ENCODE measurements at regions not wholly inside any gene's neighbourhood (a gene's known extent, or its start where the extent isn't known, plus 50 kb on each side); places are given as distances from the start of the nearest gene placed in this dataset.
A peak's percentile ranks its signal among the peaks of the same experiment; 100 is the strongest.

DNA sequence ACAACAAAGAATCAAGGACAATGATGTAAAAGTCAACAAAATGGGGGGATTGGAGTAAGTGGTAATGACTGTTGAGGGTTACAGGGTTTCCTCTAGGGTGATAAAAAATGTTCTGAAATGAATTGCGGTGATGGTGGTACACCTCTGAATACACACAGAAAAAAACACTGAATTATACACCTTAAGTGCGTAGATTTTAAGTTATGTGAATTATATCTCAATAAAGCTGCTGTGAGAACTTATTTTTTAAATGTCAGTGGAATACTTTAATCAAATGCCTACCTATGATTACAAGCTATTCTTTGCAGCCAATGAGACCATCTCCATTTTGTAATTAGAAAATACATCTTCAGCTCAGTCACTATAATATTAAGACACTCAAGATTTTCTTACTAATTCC lies 53.5 kb downstream of the ZNF608 start:
- H3K9me3 ChIP-seq: no peaks in the 10 kb centered on the region
- no peak overlapping the region for H3K27ac ChIP-seq
- intact Hi-C loops (cut with DNase I): no loop called here
- ATAC-seq (no peak), DNase-seq (no peak), FAIRE-seq (peak; percentile 64)
- H3K36me3 ChIP-seq: no peaks in the 10 kb centered on the region
- peaks cover 0 to 20% (median 12%) of the 10 kb centered on the region in 3 donors for H3K4me1 ChIP-seq
- TF ChIP-seq, protein P1, sequence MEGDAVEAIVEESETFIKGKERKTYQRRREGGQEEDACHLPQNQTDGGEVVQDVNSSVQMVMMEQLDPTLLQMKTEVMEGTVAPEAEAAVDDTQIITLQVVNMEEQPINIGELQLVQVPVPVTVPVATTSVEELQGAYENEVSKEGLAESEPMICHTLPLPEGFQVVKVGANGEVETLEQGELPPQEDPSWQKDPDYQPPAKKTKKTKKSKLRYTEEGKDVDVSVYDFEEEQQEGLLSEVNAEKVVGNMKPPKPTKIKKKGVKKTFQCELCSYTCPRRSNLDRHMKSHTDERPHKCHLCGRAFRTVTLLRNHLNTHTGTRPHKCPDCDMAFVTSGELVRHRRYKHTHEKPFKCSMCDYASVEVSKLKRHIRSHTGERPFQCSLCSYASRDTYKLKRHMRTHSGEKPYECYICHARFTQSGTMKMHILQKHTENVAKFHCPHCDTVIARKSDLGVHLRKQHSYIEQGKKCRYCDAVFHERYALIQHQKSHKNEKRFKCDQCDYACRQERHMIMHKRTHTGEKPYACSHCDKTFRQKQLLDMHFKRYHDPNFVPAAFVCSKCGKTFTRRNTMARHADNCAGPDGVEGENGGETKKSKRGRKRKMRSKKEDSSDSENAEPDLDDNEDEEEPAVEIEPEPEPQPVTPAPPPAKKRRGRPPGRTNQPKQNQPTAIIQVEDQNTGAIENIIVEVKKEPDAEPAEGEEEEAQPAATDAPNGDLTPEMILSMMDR (IDR thresholded peaks at IDR 0.05): no peak
- no peaks in the 10 kb centered on the region for H3K27me3 ChIP-seq
- no peak overlapping the region for H3K4me3 ChIP-seq
- WGBS, 2 donors: 95 to 98% methylated on average over 2 of the region's 2 CpGs

DNA sequence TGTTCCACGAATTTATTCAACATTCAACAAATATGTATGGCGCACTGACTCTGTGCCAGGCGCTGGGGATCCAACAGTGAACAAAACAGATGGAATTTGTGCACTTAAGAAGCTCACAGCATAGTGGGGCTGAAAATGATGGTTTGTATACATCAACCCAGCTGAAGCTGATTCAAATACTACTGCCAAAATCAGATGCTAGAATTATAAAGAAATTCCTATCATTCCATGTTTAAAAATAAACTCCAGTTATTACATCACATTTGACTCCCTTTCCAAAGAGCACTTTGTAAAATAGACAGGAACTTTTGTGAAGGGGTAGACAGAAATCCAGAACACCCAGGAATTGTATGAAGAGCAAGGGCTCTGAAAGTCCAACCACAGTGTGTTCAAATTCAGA lies 54.1 kb downstream of the ZNF608 start:
- TF ChIP-seq, protein P1 (IDR thresholded peaks at IDR 0.05): no peak

DNA sequence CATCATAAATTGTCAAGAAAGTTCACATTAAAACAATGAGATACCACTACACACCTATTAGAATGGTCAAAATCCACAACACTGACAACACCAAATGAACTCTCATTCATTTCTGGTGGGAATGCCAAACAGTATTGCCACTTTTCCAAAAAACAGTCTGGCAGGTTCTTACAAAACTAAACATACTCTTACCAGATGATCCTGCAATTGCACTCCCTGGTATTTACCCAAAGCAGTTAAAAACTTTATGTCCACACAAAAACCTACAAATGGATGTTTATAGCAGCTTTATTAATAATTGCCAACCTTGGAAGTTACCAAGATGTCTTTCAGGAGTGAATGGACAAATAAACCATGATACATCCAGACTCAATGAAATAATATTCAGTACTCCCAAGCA lies 56.8 kb downstream of the ZNF608 start:
- Histone ChIP-seq H3K36me3 (no peaks in the 10 kb centered on the region), H3K27me3 (no peaks in the 10 kb centered on the region), H3K9me3 (no peaks in the 10 kb centered on the region), H3K4me1 (peaks cover 0 to 22% (median 19%) of the 10 kb centered on the region in 3 donors), H3K27ac (no peak overlapping the region), H3K4me3 (no peak overlapping the region)
- ATAC-seq (no peak), DNase-seq (no peak), FAIRE-seq (no peak)
- TF ChIP-seq, protein P1 (IDR thresholded peaks at IDR 0.05): no peak
- intact Hi-C loops (cut with DNase I): no loop called here

More for the DNA sequence above, 54.1 kb downstream of the ZNF608 start:
- intact Hi-C loops (cut with DNase I): no loop called here
- 67 to 69% methylated on average over 3 of the region's 3 CpGs for WGBS, 2 donors
- H3K9me3 ChIP-seq: no peaks in the 10 kb centered on the region
- peaks cover 0 to 19% (median 17%) of the 10 kb centered on the region in 3 donors for H3K4me1 ChIP-seq
- no peak for FAIRE-seq
- H3K36me3 ChIP-seq: no peaks in the 10 kb centered on the region
- no peak overlapping the region for H3K27ac ChIP-seq
- peak in 2 of 4 donors; percentile 24 to 26 for ATAC-seq
- no peaks in the 10 kb centered on the region for H3K27me3 ChIP-seq
- no peak overlapping the region for H3K4me3 ChIP-seq
- DNase-seq: no peak

DNA sequence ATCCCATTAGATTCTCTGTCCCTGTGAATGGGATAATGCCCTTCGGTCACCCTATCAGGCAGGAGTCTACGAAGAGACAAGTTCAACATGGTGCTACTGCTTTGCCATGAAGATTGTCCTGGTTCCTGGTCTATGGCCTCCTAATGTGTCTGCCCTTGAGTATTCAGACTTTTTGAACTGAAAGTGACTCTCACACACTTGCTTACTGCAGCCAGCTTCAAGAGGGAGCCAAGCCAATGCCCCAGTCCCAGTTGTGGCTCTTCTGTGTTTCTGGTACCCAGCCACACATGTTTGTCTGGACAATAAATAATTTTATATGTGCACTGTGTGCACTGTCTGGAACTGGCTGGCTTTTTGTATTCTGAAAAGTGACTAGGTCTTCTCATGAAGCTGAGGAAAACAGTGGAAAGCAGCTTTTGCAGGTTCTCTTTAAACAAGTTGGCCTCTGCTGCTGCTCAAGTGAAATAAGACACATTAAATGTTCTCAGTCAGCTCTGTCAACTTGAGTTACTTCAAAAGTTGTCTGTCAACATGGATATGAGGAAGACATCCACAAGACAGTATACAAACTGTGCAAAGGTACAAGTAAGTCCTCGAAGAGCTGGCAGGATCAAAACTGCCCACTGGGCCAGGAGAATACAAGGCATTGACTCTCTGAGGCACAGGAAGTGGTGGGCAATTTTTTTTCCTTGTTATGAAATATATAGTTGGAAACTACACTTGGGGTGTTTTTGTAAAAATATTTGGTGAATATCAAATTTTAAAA lies 60.0 kb downstream of the ZNF608 start:
- Histone ChIP-seq H3K36me3 (no peaks in the 10 kb centered on the region), H3K4me1 (peaks cover 0 to 26% (median 0%) of the 10 kb centered on the region in 3 donors), H3K27me3 (no peaks in the 10 kb centered on the region), H3K9me3 (no peaks in the 10 kb centered on the region), H3K27ac (no peak overlapping the region), H3K4me3 (no peak overlapping the region)
- 87 to 92% methylated on average over 3 of the region's 3 CpGs for WGBS, 2 donors
- no peak for FAIRE-seq
- intact Hi-C loops (cut with DNase I): no loop called here
- TF ChIP-seq, protein P1 (IDR thresholded peaks at IDR 0.05): no peak
- no peak for ATAC-seq
- no peak for DNase-seq

DNA sequence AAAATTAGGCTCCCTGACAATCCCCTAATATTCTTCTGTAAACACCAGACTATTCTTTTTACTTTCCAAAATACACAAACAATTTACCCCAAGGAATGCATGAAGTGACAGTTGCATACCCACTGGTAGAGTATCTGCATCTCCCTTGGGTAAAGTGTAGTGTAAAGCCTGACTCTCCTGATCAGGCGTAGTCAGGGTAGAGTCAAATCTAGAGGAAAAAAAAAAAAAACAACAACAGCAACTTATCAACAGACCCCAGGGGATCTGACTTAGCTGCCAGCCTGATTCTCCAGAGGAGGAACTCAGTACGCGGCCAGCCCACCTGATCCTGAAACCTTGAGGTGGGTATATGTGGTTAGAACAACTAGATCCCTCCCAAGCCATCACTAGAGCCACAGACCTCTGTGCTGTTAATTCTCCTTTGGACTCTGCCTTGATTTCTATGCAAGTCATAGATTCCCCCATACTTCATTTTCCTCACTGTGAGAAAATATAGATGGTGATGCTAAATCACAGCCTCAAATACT lies 61.0 kb downstream of the ZNF608 start:
- Histone ChIP-seq H3K9me3 (no peaks in the 10 kb centered on the region), H3K27ac (no peak overlapping the region)
- WGBS, 2 donors: 93 to 95% methylated on average over 3 of the region's 3 CpGs

More for the DNA sequence above, 61.0 kb downstream of the ZNF608 start:
- TF ChIP-seq, protein P1 (IDR thresholded peaks at IDR 0.05): no peak
- Histone ChIP-seq H3K27me3 (no peaks in the 10 kb centered on the region), H3K4me1 (peaks cover 0 to 26% (median 0%) of the 10 kb centered on the region in 3 donors), H3K36me3 (no peaks in the 10 kb centered on the region), H3K4me3 (no peak overlapping the region)
- FAIRE-seq: no peak
- intact Hi-C loops (cut with DNase I): no loop called here
- DNase-seq: no peak
- no peak for ATAC-seq
